ENCODE measurements at regions not wholly inside any gene's neighbourhood (a gene's known extent, or its start where the extent isn't known, plus 50 kb on each side); places are given as distances from the start of the nearest gene placed in this dataset.

- Histone ChIP-seq H3K4ac (ENCODE audit: low read depth, low read length) (no peak overlapping the region), H4K5ac (ENCODE audit: low read depth, low read length) (no peak overlapping the region), H3K9me1 (ENCODE audit: insufficient read depth, low read length) (no peaks in the 10 kb centered on the region), H4K91ac (ENCODE audit: insufficient read depth, low read depth, low read length) (no peak overlapping the region), H3K14ac (replicated peaks; ENCODE audit: low read depth, low read length) (no peak overlapping the region), H3K79me1 (ENCODE audit: low read depth in 1 of 2, low read length in 2 of 2) (no peaks in the 10 kb centered on the region), H3K18ac (ENCODE audit: low read depth, low read length) (no peak overlapping the region), H4K8ac (ENCODE audit: low read depth in 2 of 2, low read length in 2 of 2) (no peak overlapping the region), H3K36me3 (ENCODE audit: control insufficient read depth, insufficient read depth, low read length) (no peaks in the 10 kb centered on the region), H3K56ac (ENCODE audit: extremely low read depth, insufficient read depth, low read length) (no peak overlapping the region), H2AK9ac (replicated peaks; ENCODE audit: low read depth, low read length, poor library complexity) (no peak overlapping the region), H3K27me3 (ENCODE audit: control insufficient read depth, insufficient read depth, low read length) (no peaks in the 10 kb centered on the region), H3K9me3 (ENCODE audit: control insufficient read depth, insufficient read depth, low read length) (no peaks in the 10 kb centered on the region), H3K27ac (ENCODE audit: insufficient read depth, low read length) (no peak overlapping the region), H2BK15ac (ENCODE audit: low read depth, low read length) (no peak overlapping the region), H3K9ac (ENCODE audit: low read depth, low read length) (no peak overlapping the region), H3K23ac (ENCODE audit: low read depth, low read length) (no peak overlapping the region), H3K4me3 (ENCODE audit: insufficient read depth, low read depth, low read length) (no peak overlapping the region), H3K4me2 (ENCODE audit: low read depth, low read length) (no peak overlapping the region), H2AFZ (replicated peaks; ENCODE audit: low read length, poor library complexity) (no peak overlapping the region), H2BK20ac (ENCODE audit: low read depth, low read length) (no peak overlapping the region), H2AK5ac (ENCODE audit: low read depth, low read length) (no peak overlapping the region), H2BK5ac (ENCODE audit: low read depth, low read length, poor library complexity, severe bottlenecking) (no peak overlapping the region), H2BK120ac (ENCODE audit: low read depth, low read length) (no peak overlapping the region), H4K20me1 (ENCODE audit: insufficient read depth, low read length) (no peaks in the 10 kb centered on the region), H3K4me1 (ENCODE audit: control insufficient read depth, insufficient read depth, low read length) (no peaks in the 10 kb centered on the region)
- dilution Hi-C loops (cut with HindIII; ENCODE audit: low sequenced_read_pairs, unreplicated experiment) (no loop called here), in situ Hi-C loops (cut with MboI; ENCODE audit: low sequenced_read_pairs) (loop anchor here (25.0 kb wide), 1 partner anchor 550 kb away; no protein-coding TSS in a partner anchor), intact Hi-C loops (cut with micrococcal nuclease) (no loop called here)
- WGBS, 2 experiments (ENCODE audit: extremely low coverage in 2 of 2, insufficient read length in 1 of 2), result no CpG with 5 or more reads among the region's 3 CpGs
- ChIA-PET POLR2A (ENCODE audit: unreplicated experiment) (no interaction called here), CTCF (interaction anchor here (0.8 kb wide), 1 partner anchor 19 kb away, joined by 3 read pairs; no protein-coding TSS in a partner anchor)
- ATAC-seq (ENCODE audit: low read depth) (no peak), DNase-seq (no peak)
- no TSS peak for BruUV-seq (replicated peaks)
- TF ChIP-seq BHLHE40 (IDR thresholded peaks at IDR 0.05; ENCODE audit: low read depth, low read length) (no peak), USF2 (IDR thresholded peaks at IDR 0.05; ENCODE audit: low read depth, low read length) (no peak), RAD21 (IDR thresholded peaks at IDR 0.05; ENCODE audit: low read length) (no peak), CTCF (conservative IDR thresholded peaks at IDR 0.05; ENCODE audit: low read depth, low read length) (no peak), RFX5 (IDR thresholded peaks at IDR 0.05; ENCODE audit: low read depth, low read length) (no peak), CHD1 (IDR thresholded peaks at IDR 0.05; ENCODE audit: low read depth, low read length) (no peak), FOS (IDR thresholded peaks at IDR 0.05; ENCODE audit: low read depth, low read length) (no peak), ELK1 (IDR thresholded peaks at IDR 0.05; ENCODE audit: borderline replicate concordance, low read depth, low read length) (no peak), CEBPB (IDR thresholded peaks at IDR 0.05; ENCODE audit: low read depth, low read length) (no peak), SMC3 (IDR thresholded peaks at IDR 0.05; ENCODE audit: low read depth, low read length) (no peak), POLR2A (IDR thresholded peaks at IDR 0.05; ENCODE audit: low read depth, low read length) (no peak), MXI1 (IDR thresholded peaks at IDR 0.05; ENCODE audit: borderline replicate concordance, low read depth, low read length) (no peak), MAFK (IDR thresholded peaks at IDR 0.05; ENCODE audit: low read depth, low read length) (no peak), RCOR1 (IDR thresholded peaks at IDR 0.05; ENCODE audit: insufficient replicate concordance, low read length) (no peak), MAZ (IDR thresholded peaks at IDR 0.05; ENCODE audit: borderline replicate concordance, low read depth, low read length) (no peak), NFE2L2 (IDR thresholded peaks at IDR 0.05; ENCODE audit: low read depth, low read length) (no peak)
Observed at GRCh38 chr1:230587061-230587460, 55.2 kb upstream of the COG2 start.
